ENCODE measurements at regions not wholly inside any gene's neighbourhood (a gene's known extent, or its start where the extent isn't known, plus 50 kb on each side); places are given as distances from the start of the nearest gene placed in this dataset.

DNA sequence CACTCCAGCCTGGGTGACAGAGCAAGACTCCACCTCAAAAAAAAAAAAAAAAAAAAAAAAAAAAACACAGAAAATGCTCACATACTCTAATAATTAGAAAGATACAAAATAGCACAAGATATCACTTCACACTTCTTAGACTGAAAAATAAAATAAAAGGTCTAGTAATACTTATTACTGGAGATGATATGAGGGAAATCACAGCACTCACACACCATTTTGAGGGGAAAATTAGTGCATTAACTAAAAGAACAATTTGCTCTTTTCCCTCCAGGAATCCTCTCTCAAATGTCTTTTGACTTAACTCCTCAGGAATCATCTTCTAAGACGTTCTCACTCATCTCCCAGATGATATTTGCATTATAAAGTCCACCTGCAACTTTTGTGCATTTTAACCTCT lies 697.9 kb upstream of the SOX9 start:
- TF ChIP-seq, protein P1, sequence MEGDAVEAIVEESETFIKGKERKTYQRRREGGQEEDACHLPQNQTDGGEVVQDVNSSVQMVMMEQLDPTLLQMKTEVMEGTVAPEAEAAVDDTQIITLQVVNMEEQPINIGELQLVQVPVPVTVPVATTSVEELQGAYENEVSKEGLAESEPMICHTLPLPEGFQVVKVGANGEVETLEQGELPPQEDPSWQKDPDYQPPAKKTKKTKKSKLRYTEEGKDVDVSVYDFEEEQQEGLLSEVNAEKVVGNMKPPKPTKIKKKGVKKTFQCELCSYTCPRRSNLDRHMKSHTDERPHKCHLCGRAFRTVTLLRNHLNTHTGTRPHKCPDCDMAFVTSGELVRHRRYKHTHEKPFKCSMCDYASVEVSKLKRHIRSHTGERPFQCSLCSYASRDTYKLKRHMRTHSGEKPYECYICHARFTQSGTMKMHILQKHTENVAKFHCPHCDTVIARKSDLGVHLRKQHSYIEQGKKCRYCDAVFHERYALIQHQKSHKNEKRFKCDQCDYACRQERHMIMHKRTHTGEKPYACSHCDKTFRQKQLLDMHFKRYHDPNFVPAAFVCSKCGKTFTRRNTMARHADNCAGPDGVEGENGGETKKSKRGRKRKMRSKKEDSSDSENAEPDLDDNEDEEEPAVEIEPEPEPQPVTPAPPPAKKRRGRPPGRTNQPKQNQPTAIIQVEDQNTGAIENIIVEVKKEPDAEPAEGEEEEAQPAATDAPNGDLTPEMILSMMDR (conservative IDR thresholded peaks at IDR 0.05; ENCODE audit: low read length), result no peak
- no peak for TF ChIP-seq EZH2phosphoT487 (IDR thresholded peaks at IDR 0.05; ENCODE audit: borderline replicate concordance)

Measured in Loucy (cell line).